Prostate gland (tissue), 2 donors: ENCODE measurements at regions not wholly inside any gene's neighbourhood (a gene's known extent, or its start where the extent isn't known, plus 50 kb on each side); places are given as distances from the start of the nearest gene placed in this dataset.

Source experiments
- DNase-seq: peaks from one replicate; pipeline ENCODE4 v3.0.0-alpha.2; 2019; ENCODE audit warnings: low spot score
- H3K27ac ChIP-seq, 2 donors: fragments of 200-600 bp; sonication (generic); 2 replicates each; pipeline ENCODE4 v1.5.1; 2017 to 2019
- H3K27me3 ChIP-seq: fragments of 200-600 bp; sonication (generic); replicated peaks from 2 replicates; pipeline ENCODE4 v1.5.1; 2019; ENCODE audit not compliant: insufficient read depth
- H3K36me3 ChIP-seq, 2 donors: fragments of 200-600 bp; sonication (generic); 1 replicate in 1 of 2; 2 replicates in 1 of 2; pipeline versions ENCODE4 v1.5.1 to v1.8.1; 2017 to 2019
- H3K4me1 ChIP-seq: fragments of 200-600 bp; sonication (generic); replicated peaks from 2 replicates; pipeline ENCODE4 v1.5.1; 2019
- H3K4me3 ChIP-seq, 2 donors: fragments of 200-600 bp; sonication (generic); 2 replicates each; pipeline ENCODE4 v1.5.1; 2017 to 2019
- H3K9me3 ChIP-seq: fragments of 200-600 bp; sonication (generic); 2 replicates; pipeline ENCODE4 v1.5.1; 2017
- CTCF ChIP-seq, 4 experiments: fragments of 200-600 bp in 2 of 4; fragments of 450-650 bp in 2 of 4; sonication (generic) in 2 of 4; IDR thresholded peaks; 1 replicate in 3 of 4; 2 replicates in 1 of 4; pipeline ENCODE4 v1.5.1; 2016 to 2019; ENCODE audit warnings: antibody characterized with exemption in 4 of 4, mild to moderate bottlenecking in 2 of 4, moderate library complexity in 2 of 4
- POLR2A ChIP-seq: fragments of 450-650 bp; IDR thresholded peaks from one replicate; pipeline ENCODE4 v1.6.1; 2016; ENCODE audit warnings: antibody characterized with exemption, mild to moderate bottlenecking
- POLR2AphosphoS5 ChIP-seq: sonication (generic); formaldehyde crosslinking; IDR thresholded peaks from one replicate; pipeline ENCODE4 v1.6.1; 2017; ENCODE audit warnings: antibody characterized with exemption
- WGBS: methylation state at CpG from one replicate; pipeline ENCODE4 v1.1.5; 2018; 5-methylcytosine and 5-hydroxymethylcytosine counted together
- intact Hi-C: fragments of 100-400 bp; cut with DNase I; formaldehyde crosslinking; loops from one replicate; pipeline ENCODE4 v1.14.2; 2022

GRCh38 chr6:169847141-169847674 lies 95.8 kb downstream of the ERMARD start:
- Histone ChIP-seq H3K4me3 (no peak overlapping the region), H3K27me3 (no peaks in the 10 kb centered on the region), H3K36me3 (no peaks in the 10 kb centered on the region), H3K27ac (no peak overlapping the region), H3K9me3 (no peaks in the 10 kb centered on the region), H3K4me1 (no peaks in the 10 kb centered on the region)
- WGBS = 64% methylated on average over 12 of the region's 12 CpGs
- intact Hi-C loops = no loop called here
- DNase-seq = no peak
- TF ChIP-seq POLR2AphosphoS5 (no peak), POLR2A (no peak), CTCF (IDR thresholded peaks at IDR 0.05) (no peak)

GRCh38 chr6:169846286-169847056 lies 95.0 kb downstream of the ERMARD start:
- 93% methylated on average over 17 of the region's 17 CpGs for WGBS
- intact Hi-C loops = no loop called here
- Histone ChIP-seq H3K4me1 (no peaks in the 10 kb centered on the region), H3K9me3 (no peaks in the 10 kb centered on the region), H3K36me3 (no peaks in the 10 kb centered on the region), H3K4me3 (no peak overlapping the region), H3K27me3 (no peaks in the 10 kb centered on the region), H3K27ac (no peak overlapping the region)
- no peak for DNase-seq
- TF ChIP-seq POLR2AphosphoS5 (no peak), POLR2A (no peak), CTCF (IDR thresholded peaks at IDR 0.05) (no peak)

GRCh38 chr6:169845426-169846285 lies 94.2 kb downstream of the ERMARD start:
- intact Hi-C loops = no loop called here
- H3K4me1 ChIP-seq = no peaks in the 10 kb centered on the region
- no peaks in the 10 kb centered on the region for H3K36me3 ChIP-seq
- H3K27ac ChIP-seq = no peak overlapping the region
- WGBS = 84% methylated on average over 24 of the region's 24 CpGs
- no peak for DNase-seq
- no peaks in the 10 kb centered on the region for H3K27me3 ChIP-seq
- H3K4me3 ChIP-seq = no peak overlapping the region
- TF ChIP-seq POLR2AphosphoS5 = no peak
- no peak for TF ChIP-seq CTCF (IDR thresholded peaks at IDR 0.05)
- TF ChIP-seq POLR2A = no peak
- no peaks in the 10 kb centered on the region for H3K9me3 ChIP-seq

GRCh38 chr6:169844946-169845345 lies 93.5 kb downstream of the ERMARD start:
- intact Hi-C loops = no loop called here
- H3K27me3 ChIP-seq = no peaks in the 10 kb centered on the region
- no peaks in the 10 kb centered on the region for H3K9me3 ChIP-seq
- no peak overlapping the region for H3K4me3 ChIP-seq
- no peak for TF ChIP-seq POLR2A
- no peak for TF ChIP-seq CTCF (IDR thresholded peaks at IDR 0.05)
- no peak for TF ChIP-seq POLR2AphosphoS5
- H3K36me3 ChIP-seq = no peaks in the 10 kb centered on the region
- no peak for DNase-seq
- no peak overlapping the region for H3K27ac ChIP-seq
- H3K4me1 ChIP-seq = no peaks in the 10 kb centered on the region
- 61% methylated on average over 9 of the region's 9 CpGs for WGBS
